ENCODE measurements at regions not wholly inside any gene's neighbourhood (a gene's known extent, or its start where the extent isn't known, plus 50 kb on each side); places are given as distances from the start of the nearest gene placed in this dataset.

DNA sequence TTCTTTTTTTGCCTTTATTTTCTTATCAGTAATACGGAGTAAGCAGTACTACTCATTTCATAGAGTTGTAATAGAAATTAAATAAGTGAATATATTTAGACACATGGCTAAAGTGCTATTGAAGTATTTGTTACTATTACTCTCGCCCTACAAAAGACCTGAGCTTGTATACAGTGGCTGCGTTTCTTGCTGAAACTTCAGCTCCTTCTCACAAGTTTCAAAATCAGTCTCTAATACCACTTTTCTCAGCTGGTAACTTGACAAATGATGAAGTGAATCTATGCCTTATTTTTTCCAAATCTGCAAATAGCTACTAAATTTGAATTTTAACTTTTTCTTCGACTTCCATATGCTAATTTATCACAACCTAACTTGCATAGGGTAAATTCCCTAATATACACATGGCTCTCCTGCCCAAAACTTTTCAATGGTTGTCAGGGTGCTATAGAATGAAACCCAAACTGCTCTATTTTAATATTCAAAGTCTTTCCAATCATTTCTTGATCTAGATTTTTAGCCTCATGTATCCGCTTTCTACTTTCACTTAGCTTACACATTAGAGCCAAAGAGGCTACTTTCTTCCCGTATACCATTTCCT lies 347.8 kb upstream of the GULP1 start:
- no peak for DNase-seq

DNA sequence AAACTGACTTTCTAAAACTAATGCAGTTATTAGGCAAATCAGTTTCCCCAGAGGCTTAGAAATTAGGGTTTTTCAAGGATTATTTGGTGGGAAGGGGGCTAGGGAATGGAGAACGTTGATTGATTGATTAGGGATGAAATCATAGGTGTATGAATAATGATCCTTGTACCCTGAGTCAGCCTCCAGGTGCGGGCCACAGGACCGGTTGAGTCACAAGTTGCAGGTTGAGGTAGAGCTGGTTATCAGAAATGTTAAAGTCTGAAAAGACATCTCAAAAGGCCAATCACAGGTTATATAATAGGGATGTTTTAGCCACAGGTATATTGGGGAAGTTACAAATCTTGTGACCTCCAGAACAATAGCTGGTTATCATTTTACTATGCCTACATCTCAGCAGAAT lies 341.8 kb upstream of the GULP1 start:
- no peak for DNase-seq

GRCh38 chr2:187951470-187952218 lies 340.0 kb upstream of the GULP1 start:
- DNase-seq, result no peak

DNA sequence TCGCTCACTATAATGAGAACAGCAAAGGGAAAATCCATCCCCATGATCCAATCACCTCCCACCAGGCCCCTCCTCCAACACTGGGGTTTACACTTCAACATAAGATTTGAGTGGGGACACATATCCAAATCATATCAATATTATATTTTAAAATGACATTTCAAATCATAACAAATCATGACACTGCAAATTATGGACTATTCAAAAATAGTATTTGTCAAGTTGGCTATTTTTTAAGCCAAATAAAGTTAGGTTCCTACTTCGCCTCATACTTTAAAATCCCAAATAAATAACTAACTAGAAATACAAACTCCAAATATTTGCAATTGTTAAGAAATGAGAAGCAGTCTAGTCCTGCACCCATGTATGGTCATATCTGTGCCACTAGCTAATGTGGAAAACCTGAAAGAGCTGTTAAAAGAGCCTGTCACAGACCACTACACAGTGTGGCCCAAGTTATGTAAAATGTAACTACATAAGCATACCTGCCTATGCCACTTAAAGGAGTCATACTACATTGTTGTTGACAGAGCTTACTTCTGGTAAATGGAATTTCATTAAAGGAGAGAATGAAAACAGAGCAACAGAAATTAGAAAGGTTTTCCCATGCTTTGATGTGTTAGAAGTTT lies 334.7 kb upstream of the GULP1 start:
- no peak for DNase-seq

DNA sequence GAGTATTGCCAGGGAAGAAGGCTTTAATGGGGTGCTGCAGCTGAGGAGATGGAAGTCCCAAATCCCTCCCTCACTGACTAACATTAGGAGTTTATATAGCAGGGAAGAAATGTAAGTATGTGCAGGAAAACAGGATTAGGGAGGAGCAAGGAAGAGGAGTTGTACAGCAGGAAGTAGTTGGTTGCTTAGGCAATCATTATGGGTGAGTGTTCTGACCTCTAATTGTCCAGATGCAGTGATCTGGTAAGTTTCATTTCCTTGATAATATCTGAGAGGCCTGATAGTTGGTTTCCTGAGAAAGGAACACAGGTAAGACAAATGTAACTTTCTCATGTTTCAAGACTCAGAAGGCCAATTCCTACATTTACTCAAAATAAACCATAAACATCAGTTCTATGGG lies 331.9 kb upstream of the GULP1 start:
- DNase-seq, result peak; percentile 60

DNA sequence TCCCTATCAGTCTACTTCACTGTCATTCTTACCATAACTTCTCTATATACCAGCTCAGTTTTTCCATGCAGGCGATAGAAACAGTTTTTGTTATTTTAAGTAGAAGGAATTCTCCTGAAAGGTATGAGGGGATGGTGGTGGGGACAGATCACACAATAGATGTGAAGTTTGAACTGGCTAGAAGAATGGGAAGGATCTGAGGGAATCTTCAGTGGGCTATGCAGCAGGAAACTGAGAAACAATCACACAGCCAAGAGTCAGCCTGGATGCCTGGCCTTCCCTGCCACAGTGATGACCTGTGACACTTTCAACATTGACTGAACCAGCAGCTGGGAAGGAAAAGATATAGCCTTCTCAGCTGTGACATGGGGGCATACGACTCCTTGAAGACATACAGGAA lies 329.1 kb upstream of the GULP1 start:
- DNase-seq, result no peak

DNA sequence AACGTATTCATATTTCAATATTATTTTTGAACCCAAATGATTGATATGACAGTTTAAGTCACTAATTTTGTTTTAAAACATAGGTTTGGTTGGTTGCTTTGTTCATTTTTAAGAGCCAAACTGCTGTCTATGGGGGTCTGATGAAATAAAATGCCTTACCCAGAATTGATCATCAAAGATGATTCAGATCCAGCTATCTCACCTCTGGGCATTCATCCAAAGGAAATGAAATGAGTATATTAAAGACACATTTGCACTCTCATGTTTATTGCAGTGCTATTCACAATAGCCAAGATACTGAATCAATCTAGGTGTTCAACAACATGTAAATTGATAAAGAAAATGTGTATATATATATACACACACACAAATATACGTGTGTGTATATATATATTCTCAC lies 326.9 kb upstream of the GULP1 start:
- DNase-seq, result no peak

DNA sequence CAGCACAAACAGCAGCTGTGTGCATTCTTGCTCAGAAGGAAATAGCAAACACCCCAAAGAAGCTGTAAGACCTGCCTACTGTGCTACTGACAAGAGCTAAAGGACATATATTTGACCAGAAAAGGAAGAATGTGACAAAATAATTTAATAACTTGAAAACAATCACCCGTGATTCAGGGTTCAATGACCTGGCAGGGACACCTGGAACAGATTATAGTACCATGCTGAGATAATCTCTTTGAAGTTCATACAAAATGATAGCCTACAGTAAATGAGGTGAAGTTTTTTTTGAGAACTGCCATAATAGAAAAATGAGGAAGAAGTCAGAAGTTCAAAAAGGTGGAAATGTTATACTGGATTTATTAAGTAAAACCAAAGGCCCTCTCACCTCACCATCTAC lies 324.8 kb upstream of the GULP1 start:
- no peak for DNase-seq

- DNase-seq, result no peak
Observed at GRCh38 chr2:187971893-187972292, 319.8 kb upstream of the GULP1 start.

- DNase-seq, result no peak
Observed at GRCh38 chr2:187976259-187976985, 315.3 kb upstream of the GULP1 start.

- DNase-seq, result no peak
Observed at GRCh38 chr2:187976986-187977333, 314.7 kb upstream of the GULP1 start.

GRCh38 chr2:187978356-187978755 lies 313.3 kb upstream of the GULP1 start:
- no peak for DNase-seq

GRCh38 chr2:187982668-187983067 lies 309.0 kb upstream of the GULP1 start:
- peak; percentile 98 for DNase-seq

DNA sequence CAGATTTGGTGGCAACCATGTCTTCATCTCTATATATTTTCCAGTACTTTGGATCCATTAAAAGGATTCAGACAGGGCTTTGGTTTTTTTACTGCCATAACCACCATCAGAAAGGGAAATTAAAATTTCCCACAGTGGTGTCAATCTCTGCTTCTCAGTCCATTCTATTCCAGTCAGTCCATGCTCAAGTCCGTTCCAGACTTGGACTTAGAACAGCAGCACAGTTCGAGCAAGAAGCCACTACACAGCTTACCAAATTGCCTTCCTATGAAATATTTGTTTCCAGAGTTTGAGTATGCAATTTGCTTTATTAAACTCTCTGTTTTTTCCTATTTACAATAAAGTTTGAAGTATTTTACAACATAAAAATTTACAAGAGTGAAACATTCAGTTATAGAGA lies 306.5 kb upstream of the GULP1 start:
- DNase-seq, result no peak

- no peak for DNase-seq
Observed at GRCh38 chr2:187985923-187986322, 305.8 kb upstream of the GULP1 start.

DNA sequence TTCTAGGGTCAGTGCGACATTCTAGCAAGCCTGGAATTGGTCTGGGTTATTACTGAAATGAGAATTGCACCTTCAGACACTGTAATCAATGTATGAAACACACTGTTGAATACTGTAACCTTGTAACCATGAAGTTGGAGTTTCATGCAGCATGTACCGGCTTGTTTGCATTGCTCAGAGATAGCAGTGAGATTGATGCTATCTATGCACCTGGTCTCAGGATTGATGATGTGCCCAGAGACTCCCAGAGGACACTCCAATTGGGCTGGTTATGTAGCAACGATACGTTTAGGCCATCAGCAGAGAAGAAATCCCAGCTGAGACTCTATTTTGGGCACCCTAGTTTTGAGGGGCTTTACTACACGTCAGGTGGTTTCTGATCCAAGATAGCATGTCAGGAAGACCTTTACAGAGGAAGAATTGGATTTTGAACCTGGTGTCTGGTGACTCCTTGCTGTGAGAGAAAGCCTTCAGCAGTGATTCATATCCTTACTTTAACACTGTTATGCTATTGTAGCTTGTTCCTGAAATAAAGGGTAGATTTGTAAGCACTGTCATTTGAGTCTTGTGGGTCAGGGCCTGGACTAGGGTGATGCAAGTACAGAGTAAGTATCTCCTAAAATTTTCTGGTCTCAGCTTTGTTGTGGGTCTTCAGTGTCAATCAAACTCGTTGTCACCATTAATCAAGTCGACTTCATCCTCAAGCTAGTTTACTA lies 305.1 kb upstream of the GULP1 start:
- no peak for DNase-seq

DNA sequence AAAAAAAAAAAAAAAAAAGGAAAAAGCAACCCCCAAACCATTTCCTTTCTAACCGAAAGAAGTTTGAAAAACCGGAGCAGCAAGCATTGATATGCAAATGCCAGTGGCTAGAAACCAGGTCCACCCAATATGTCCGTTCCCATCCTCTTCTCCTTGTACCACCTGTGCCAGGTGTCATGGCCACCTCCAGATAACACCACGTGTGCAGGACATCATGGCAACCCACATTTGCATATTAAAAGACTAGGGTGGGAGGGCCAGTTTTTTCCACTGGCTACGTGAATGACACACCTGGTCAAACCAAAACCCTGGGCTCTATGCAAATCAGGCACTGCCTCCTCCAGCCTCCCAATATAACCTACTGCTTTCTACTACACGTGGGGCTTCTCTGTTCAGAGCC lies 303.3 kb upstream of the GULP1 start:
- DNase-seq, result no peak

GRCh38 chr2:187989925-187990623 lies 301.6 kb upstream of the GULP1 start:
- DNase-seq, result no peak

DNA sequence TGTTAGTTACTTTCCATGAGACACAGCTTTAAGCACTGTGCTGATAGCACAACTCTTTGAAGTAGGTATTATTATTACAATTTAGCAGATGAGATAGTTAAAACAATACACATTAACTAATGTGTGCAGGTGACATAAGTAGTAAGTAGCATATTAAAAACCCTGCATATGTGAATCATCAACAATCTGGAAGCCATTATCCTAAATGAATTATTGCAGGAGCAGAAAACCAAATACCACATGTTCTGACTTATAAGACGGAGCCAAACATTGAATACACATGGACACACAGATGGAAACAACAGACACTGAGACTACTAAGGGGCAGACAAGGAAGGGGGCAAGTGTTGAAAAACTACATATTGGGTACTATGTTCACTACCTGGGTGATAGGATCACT lies 300.3 kb upstream of the GULP1 start:
- DNase-seq, result no peak

DNA sequence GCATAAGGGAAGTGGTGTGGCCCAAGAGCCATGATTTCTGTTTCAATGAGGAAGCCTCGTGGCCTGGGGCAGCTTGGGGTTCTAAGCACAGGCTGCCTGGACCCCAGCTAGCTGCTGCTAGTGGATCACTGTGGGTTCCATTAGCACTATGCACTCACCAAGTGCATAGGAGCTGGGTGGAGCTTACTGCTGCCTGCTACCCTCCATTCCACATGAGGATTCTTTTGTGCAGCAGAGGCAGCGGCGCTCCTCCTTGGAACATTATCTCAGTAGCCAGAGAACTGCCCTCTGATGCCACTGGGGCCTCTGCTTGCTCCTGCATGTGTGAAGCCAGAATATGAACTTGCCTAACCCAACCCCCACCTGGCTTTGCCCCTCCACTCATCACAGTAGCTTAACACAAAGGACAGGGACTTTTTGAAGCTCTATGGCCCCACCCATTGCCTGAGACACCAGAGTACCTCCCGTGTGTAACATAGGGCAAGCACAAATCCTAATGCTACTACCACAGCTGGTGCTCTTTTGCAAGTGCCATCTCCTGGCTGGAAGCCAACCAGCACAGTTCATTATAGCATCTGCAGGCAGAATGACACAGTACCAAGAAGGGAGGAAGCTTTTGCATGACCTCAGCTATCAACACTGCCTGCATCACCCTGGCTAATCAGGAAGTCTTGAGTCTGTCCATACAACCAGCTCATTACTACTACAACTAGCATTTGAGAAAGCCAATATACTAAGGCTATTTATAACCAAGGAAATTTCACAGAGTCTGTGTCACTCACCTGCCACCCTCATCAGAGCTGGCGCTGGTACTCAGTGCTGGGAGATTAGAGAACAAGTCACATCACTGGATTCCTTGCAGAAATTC lies 297.0 kb upstream of the GULP1 start:
- peak; percentile 76 for DNase-seq

- DNase-seq, result no peak
Observed at GRCh38 chr2:187995556-187995955, 296.1 kb upstream of the GULP1 start.

GRCh38 chr2:187996630-187997029 lies 295.0 kb upstream of the GULP1 start:
- no peak for DNase-seq

Data from MV-4-11 (cell line).